WTC11 (cell line): ENCODE measurements at regions not wholly inside any gene's neighbourhood (a gene's known extent, or its start where the extent isn't known, plus 50 kb on each side); places are given as distances from the start of the nearest gene placed in this dataset.

ENCODE experiments used
- ATAC-seq: fragments of 200-7000 bp; cut with Tn5 transposase; 2 replicates; pipeline ENCODE4 v1.10.0; 2021; ENCODE audit warnings: mild to moderate bottlenecking, moderate library complexity
- CTCF ChIA-PET: fragments of 300-600 bp; sonication (Branson Sonifier 250); formaldehyde crosslinking; loops from one replicate; lab custom pipeline; 2021; ENCODE audit warnings: antibody characterized with exemption; lab: Charles Lee
- POLR2A ChIA-PET: fragments of 350-600 bp; sonication (Branson Sonifier 250); formaldehyde crosslinking; loops from one replicate; lab custom pipeline; 2021; ENCODE audit warnings: antibody characterized with exemption; lab: Charles Lee
- DNase-seq: peaks from one replicate; pipeline ENCODE4 v3.0.0; 2021; ENCODE audit warnings: low spot score
- H3K27ac Mint-ChIP-seq: 2 replicates; pipeline ENCODE4 v1.8.0; 2021; ENCODE audit warnings: mixed read lengths
- H3K27me3 Mint-ChIP-seq: 2 replicates; pipeline ENCODE4 v1.8.0; 2021; ENCODE audit warnings: low read depth, mild to moderate bottlenecking, moderate library complexity, mixed read lengths
- H3K36me3 Mint-ChIP-seq: 2 replicates; pipeline ENCODE4 v1.8.0; 2021; ENCODE audit warnings: mixed read lengths
- H3K4me1 Mint-ChIP-seq: 2 replicates; pipeline ENCODE4 v1.8.0; 2022; ENCODE audit warnings: mixed read lengths
- H3K4me3 Mint-ChIP-seq: 2 replicates; pipeline ENCODE4 v1.8.0; 2021; ENCODE audit warnings: mild to moderate bottlenecking, moderate library complexity, mixed read lengths
- H3K9me3 Mint-ChIP-seq: 2 replicates; pipeline ENCODE4 v1.8.0; 2021; ENCODE audit warnings: mixed read lengths
- ATF1 ChIP-seq: sonication (generic); formaldehyde crosslinking; IDR thresholded peaks from 2 replicates; pipeline ENCODE4 v1.8.1; 2023; ENCODE audit warnings: mild to moderate bottlenecking, moderate library complexity, missing genetic modification reagents
- CREM ChIP-seq: sonication (generic); formaldehyde crosslinking; IDR thresholded peaks from 2 replicates; pipeline ENCODE4 v1.8.1; 2022; ENCODE audit warnings: mild to moderate bottlenecking, missing genetic modification reagents, moderate library complexity
- CTCF ChIP-seq: fragments of 200-600 bp; IDR thresholded peaks from 2 replicates; pipeline ENCODE4 v1.8.0; 2022; ENCODE audit warnings: antibody characterized with exemption
- E2F5 ChIP-seq: sonication (generic); formaldehyde crosslinking; IDR thresholded peaks from 2 replicates; pipeline ENCODE4 v1.8.1; 2022; ENCODE audit warnings: mild to moderate bottlenecking, moderate library complexity, missing genetic modification reagents
- ESRRA ChIP-seq: sonication (generic); formaldehyde crosslinking; IDR thresholded peaks from 2 replicates; pipeline ENCODE4 v1.8.1; 2022; ENCODE audit warnings: mild to moderate bottlenecking, missing genetic modification reagents, borderline replicate concordance
- HMGA2 ChIP-seq: fragments of 250-450 bp; sonication (Bioruptor Pico); IDR thresholded peaks from 2 replicates; pipeline ENCODE4 v1.4.0; 2021; ENCODE audit warnings: mild to moderate bottlenecking, moderate library complexity
- MYBL2 ChIP-seq: sonication (generic); formaldehyde crosslinking; IDR thresholded peaks from 2 replicates; pipeline ENCODE4 v1.8.1; 2023; ENCODE audit warnings: mild to moderate bottlenecking, moderate library complexity, missing genetic modification reagents
- NR1H2 ChIP-seq: sonication (generic); formaldehyde crosslinking; IDR thresholded peaks from 2 replicates; pipeline ENCODE4 v1.9.0; 2021; ENCODE audit warnings: mild to moderate bottlenecking, moderate library complexity, missing genetic modification reagents
- RORB ChIP-seq: fragments of 250-450 bp; sonication (Bioruptor Pico); IDR thresholded peaks from 2 replicates; pipeline ENCODE4 v1.9.0; 2021; ENCODE audit warnings: mild to moderate bottlenecking
- SP1 ChIP-seq: sonication (generic); formaldehyde crosslinking; conservative IDR thresholded peaks from 2 replicates; pipeline ENCODE4 v1.8.1; 2022; ENCODE audit warnings: missing genetic modification reagents
- STAT6 ChIP-seq: sonication (generic); formaldehyde crosslinking; conservative IDR thresholded peaks from 2 replicates; pipeline ENCODE4 v1.8.1; 2023; ENCODE audit warnings: mild to moderate bottlenecking, low read depth, missing genetic modification reagents, moderate library complexity
- TEAD4 ChIP-seq: sonication (generic); formaldehyde crosslinking; IDR thresholded peaks from 2 replicates; pipeline ENCODE4 v1.8.0; 2022; ENCODE audit warnings: mild to moderate bottlenecking, missing genetic modification reagents
- TP53 ChIP-seq: sonication (generic); formaldehyde crosslinking; IDR thresholded peaks from 2 replicates; pipeline ENCODE4 v1.8.1; 2023; ENCODE audit warnings: mild to moderate bottlenecking, missing genetic modification reagents
- USF2 ChIP-seq: sonication (generic); formaldehyde crosslinking; IDR thresholded peaks from 2 replicates; pipeline ENCODE4 v1.8.1; 2023; ENCODE audit warnings: mild to moderate bottlenecking, missing genetic modification reagents, moderate library complexity
- ZBTB21 ChIP-seq: sonication (generic); formaldehyde crosslinking; IDR thresholded peaks from 2 replicates; pipeline ENCODE4 v1.8.1; 2023; ENCODE audit warnings: mild to moderate bottlenecking, missing genetic modification reagents, borderline replicate concordance
- ZNF138 ChIP-seq: sonication (generic); formaldehyde crosslinking; conservative IDR thresholded peaks from 2 replicates; pipeline ENCODE4 v1.8.1; 2022; ENCODE audit warnings: mild to moderate bottlenecking, moderate library complexity, missing genetic modification reagents
- ZNF396 ChIP-seq: fragments of 250-450 bp; sonication (Bioruptor Pico); IDR thresholded peaks from 2 replicates; pipeline ENCODE4 v1.8.0; 2021; ENCODE audit warnings: mild to moderate bottlenecking, moderate library complexity, borderline replicate concordance
- ZNF512 ChIP-seq: sonication (generic); formaldehyde crosslinking; IDR thresholded peaks from 2 replicates; pipeline ENCODE4 v1.8.1; 2022; ENCODE audit warnings: missing genetic modification reagents, borderline replicate concordance
- ZSCAN18 ChIP-seq: fragments of 250-450 bp; sonication (Bioruptor Pico); IDR thresholded peaks from 2 replicates; pipeline ENCODE4 v2.1.2; 2022; ENCODE audit warnings: mild to moderate bottlenecking, moderate library complexity

- no peak for TF ChIP-seq RORB (CRISPR knock-in tag)
Measured at GRCh38 chr1:95308276-95309030, 74.4 kb downstream of the RWDD3 start (continued).

- TF ChIP-seq CTCF (peak; percentile 56), USF2 (CRISPR knock-in tag) (no peak)
- Mint-ChIP-seq H3K4me1 (peaks cover 38% of the 10 kb centered on the region), H3K9me3 (no peaks in the 10 kb centered on the region), H3K27ac (no peak overlapping the region), H3K4me3 (no peak overlapping the region), H3K36me3 (no peaks in the 10 kb centered on the region), H3K27me3 (no peaks in the 10 kb centered on the region)
- CTCF ChIA-PET = interaction anchor here (0.9 to 1.4 kb wide), 5 partner anchors 22 to 927 kb away, joined by 3 to 4 read pairs (median 4); partner anchors contain the start of gene TLCD4
- POLR2A ChIA-PET = no interaction called here
- ATAC-seq (peak; percentile 78), DNase-seq (peak; percentile 30)
Measured at GRCh38 chr1:95309031-95309471, 75.0 kb downstream of the RWDD3 start.

GRCh38 chr1:95311014-95311413 lies 77.0 kb downstream of the RWDD3 start:
- Mint-ChIP-seq H3K4me3 (no peak overlapping the region), H3K4me1 (peaks cover 39% of the 10 kb centered on the region), H3K27ac (peak overlapping the region; percentile 26; the same call in 1 of the 2 replicates), H3K9me3 (no peaks in the 10 kb centered on the region), H3K36me3 (no peaks in the 10 kb centered on the region), H3K27me3 (no peaks in the 10 kb centered on the region)
- ChIA-PET POLR2A (no interaction called here), CTCF (no interaction called here)
- TF ChIP-seq ZNF396 (CRISPR knock-in tag) (no peak), ESRRA (no peak), ZNF512 (CRISPR knock-in tag) (no peak), SP1 (CRISPR knock-in tag) (no peak)
- DNase-seq = no peak
- ATAC-seq = no peak

GRCh38 chr1:95311762-95312161 lies 77.8 kb downstream of the RWDD3 start:
- CTCF ChIA-PET = no interaction called here
- Mint-ChIP-seq H3K4me1 (peaks cover 39% of the 10 kb centered on the region), H3K9me3 (peaks cover 3% of the 10 kb centered on the region; the same call in 1 of the 2 replicates), H3K36me3 (no peaks in the 10 kb centered on the region), H3K27me3 (no peaks in the 10 kb centered on the region), H3K27ac (no peak overlapping the region), H3K4me3 (no peak overlapping the region)
- POLR2A ChIA-PET = no interaction called here
- DNase-seq (no peak), ATAC-seq (no peak)
- TF ChIP-seq ATF1 (no peak), TEAD4 (no peak), ZSCAN18 (CRISPR knock-in tag) (no peak), CREM (no peak), ZBTB21 (CRISPR knock-in tag) (no peak), MYBL2 (CRISPR knock-in tag) (no peak), E2F5 (CRISPR knock-in tag) (no peak), HMGA2 (no peak), STAT6 (CRISPR knock-in tag) (no peak), TP53 (no peak), NR1H2 (CRISPR knock-in tag) (no peak), ZNF138 (CRISPR knock-in tag) (no peak)
